SJSA1 (cell line): ENCODE measurements at regions not wholly inside any gene's neighbourhood (a gene's known extent, or its start where the extent isn't known, plus 50 kb on each side); places are given as distances from the start of the nearest gene placed in this dataset.
"Not testable (repeated sequence)": the region's sequence is repeated elsewhere in the genome, so short reads cannot be mapped to it uniquely, and the experiment has no call there.

ENCODE experiments used
- DNase-seq, 2 experiments: peaks; one replicate each; pipeline ENCODE4 v3.0.0-alpha.2; 2015 to 2020; ENCODE audit warnings: low spot score in 2 of 2, low read depth in 1 of 2
- H3K27ac ChIP-seq: fragments of 250-450 bp; sonication (Bioruptor Pico); 2 replicates; pipeline ENCODE4 v1.5.1; 2020; ENCODE audit warnings: mild to moderate bottlenecking, moderate library complexity
- H3K27me3 ChIP-seq: fragments of 250-450 bp; sonication (Bioruptor Pico); replicated peaks from 2 replicates; pipeline ENCODE4 v1.5.1; 2020; ENCODE audit warnings: mild to moderate bottlenecking, moderate library complexity
- H3K36me3 ChIP-seq: fragments of 250-450 bp; sonication (Bioruptor Pico); 2 replicates; pipeline ENCODE4 v1.5.1; 2020; ENCODE audit warnings: mild to moderate bottlenecking
- H3K4me1 ChIP-seq: fragments of 250-450 bp; sonication (Bioruptor Pico); replicated peaks from 2 replicates; pipeline ENCODE4 v1.6.1; 2021; ENCODE audit warnings: mild to moderate bottlenecking
- H3K4me3 ChIP-seq: fragments of 250-450 bp; sonication (Bioruptor Pico); 2 replicates; pipeline ENCODE4 v1.5.1; 2020; ENCODE audit warnings: mild to moderate bottlenecking
- H3K9me3 ChIP-seq: fragments of 250-450 bp; sonication (Bioruptor Pico); replicated peaks from 2 replicates; pipeline ENCODE4 v1.5.1; 2020; ENCODE audit warnings: mild to moderate bottlenecking

- not testable (repeated sequence) for H3K36me3 ChIP-seq, H3K27ac ChIP-seq, H3K4me3 ChIP-seq, H3K27me3 ChIP-seq, H3K4me1 ChIP-seq, H3K9me3 ChIP-seq, DNase-seq
Observed at GRCh38 chr14:22200131-22200530, 388.9 kb downstream of the DAD1 start.

- H3K36me3 ChIP-seq = no peaks in the 10 kb centered on the region
- no peak overlapping the region for H3K4me3 ChIP-seq
- DNase-seq = no peak
- peaks cover 13% of the 10 kb centered on the region for H3K4me1 ChIP-seq
- no peaks in the 10 kb centered on the region for H3K27me3 ChIP-seq
- H3K9me3 ChIP-seq = no peaks in the 10 kb centered on the region
- H3K27ac ChIP-seq = no peak overlapping the region
Observed at GRCh38 chr14:22194664-22195063, 394.4 kb downstream of the DAD1 start.

GRCh38 chr14:22190411-22191191 is 398.4 kb downstream of the DAD1 start:
- no peaks in the 10 kb centered on the region for H3K36me3 ChIP-seq
- peak in 1 of 2 experiments; percentile 39 for DNase-seq
- peaks cover 13% of the 10 kb centered on the region for H3K4me1 ChIP-seq
- no peak overlapping the region for H3K27ac ChIP-seq
- no peak overlapping the region for H3K4me3 ChIP-seq
- H3K27me3 ChIP-seq = no peaks in the 10 kb centered on the region
- H3K9me3 ChIP-seq = no peaks in the 10 kb centered on the region

- no peak overlapping the region for H3K27ac ChIP-seq
- no peaks in the 10 kb centered on the region for H3K9me3 ChIP-seq
- no peak for DNase-seq
- no peak overlapping the region for H3K4me3 ChIP-seq
- H3K36me3 ChIP-seq = no peaks in the 10 kb centered on the region
- no peaks in the 10 kb centered on the region for H3K27me3 ChIP-seq
- peaks cover 18% of the 10 kb centered on the region for H3K4me1 ChIP-seq
Observed at GRCh38 chr14:22189881-22190280, 399.1 kb downstream of the DAD1 start.

GRCh38 chr14:22188318-22188717 is 400.7 kb downstream of the DAD1 start:
- DNase-seq = no peak
- H3K4me1 ChIP-seq = peaks cover 25% of the 10 kb centered on the region

GRCh38 chr14:22185789-22186188 is 403.2 kb downstream of the DAD1 start:
- Histone ChIP-seq H3K4me1 (peaks cover 20% of the 10 kb centered on the region), H3K4me3 (no peak overlapping the region), H3K36me3 (no peaks in the 10 kb centered on the region), H3K27me3 (no peaks in the 10 kb centered on the region), H3K27ac (no peak overlapping the region), H3K9me3 (no peaks in the 10 kb centered on the region)
- no peak for DNase-seq

More at GRCh38 chr14:22188318-22188717, 400.7 kb downstream of the DAD1 start:
- no peak overlapping the region for H3K4me3 ChIP-seq
- H3K9me3 ChIP-seq = no peaks in the 10 kb centered on the region
- no peaks in the 10 kb centered on the region for H3K36me3 ChIP-seq
- H3K27ac ChIP-seq = no peak overlapping the region
- no peaks in the 10 kb centered on the region for H3K27me3 ChIP-seq

- Histone ChIP-seq H3K9me3 (no peaks in the 10 kb centered on the region), H3K27me3 (no peaks in the 10 kb centered on the region), H3K27ac (peak overlapping the region; percentile 14; the same call in 1 of the 2 replicates), H3K4me1 (peaks cover 17% of the 10 kb centered on the region), H3K4me3 (no peak overlapping the region), H3K36me3 (no peaks in the 10 kb centered on the region)
- no peak for DNase-seq
Observed at GRCh38 chr14:22185191-22185590, 403.8 kb downstream of the DAD1 start.

GRCh38 chr14:22184830-22185168 is 404.2 kb downstream of the DAD1 start:
- peaks cover 13% of the 10 kb centered on the region for H3K4me1 ChIP-seq
- H3K27ac ChIP-seq = peak overlapping the region; percentile 14; the same call in 1 of the 2 replicates
- H3K9me3 ChIP-seq = no peaks in the 10 kb centered on the region
- H3K4me3 ChIP-seq = no peak overlapping the region
- no peaks in the 10 kb centered on the region for H3K27me3 ChIP-seq
- H3K36me3 ChIP-seq = no peaks in the 10 kb centered on the region
- no peak for DNase-seq

GRCh38 chr14:22184157-22184829 is 404.7 kb downstream of the DAD1 start:
- no peak overlapping the region for H3K4me3 ChIP-seq
- no peaks in the 10 kb centered on the region for H3K36me3 ChIP-seq
- H3K9me3 ChIP-seq = no peaks in the 10 kb centered on the region
- H3K27ac ChIP-seq = 0 out of 2 replicates have a peak overlapping the region, but pooled peaks have one; percentile 14
- no peaks in the 10 kb centered on the region for H3K27me3 ChIP-seq
- peak in 1 of 2 experiments; percentile 19 for DNase-seq
- H3K4me1 ChIP-seq = peaks cover 12% of the 10 kb centered on the region

GRCh38 chr14:22180045-22180444 is 409.0 kb downstream of the DAD1 start:
- Histone ChIP-seq H3K4me3 (no peak overlapping the region), H3K4me1 (peaks cover 8% of the 10 kb centered on the region), H3K27me3 (no peaks in the 10 kb centered on the region), H3K27ac (no peak overlapping the region), H3K9me3 (no peaks in the 10 kb centered on the region), H3K36me3 (no peaks in the 10 kb centered on the region)
- no peak for DNase-seq

- DNase-seq = no peak
- Histone ChIP-seq H3K4me3 (no peak overlapping the region), H3K27ac (no peak overlapping the region), H3K36me3 (no peaks in the 10 kb centered on the region), H3K27me3 (no peaks in the 10 kb centered on the region), H3K9me3 (no peaks in the 10 kb centered on the region), H3K4me1 (peaks cover 3% of the 10 kb centered on the region; the same call in 1 of the 2 replicates)
Observed at GRCh38 chr14:22179190-22179589, 409.8 kb downstream of the DAD1 start.

- H3K4me3 ChIP-seq = no peak overlapping the region
- no peaks in the 10 kb centered on the region for H3K9me3 ChIP-seq
- H3K36me3 ChIP-seq = no peaks in the 10 kb centered on the region
- no peaks in the 10 kb centered on the region for H3K27me3 ChIP-seq
- H3K4me1 ChIP-seq = no peaks in the 10 kb centered on the region
- no peak overlapping the region for H3K27ac ChIP-seq
- no peak for DNase-seq
Observed at GRCh38 chr14:22178333-22178839, 410.6 kb downstream of the DAD1 start.

- Histone ChIP-seq H3K4me3 (no peak overlapping the region), H3K27ac (no peak overlapping the region), H3K9me3 (no peaks in the 10 kb centered on the region), H3K4me1 (no peaks in the 10 kb centered on the region), H3K27me3 (no peaks in the 10 kb centered on the region), H3K36me3 (no peaks in the 10 kb centered on the region)
- no peak for DNase-seq
Observed at GRCh38 chr14:22177870-22178269, 411.2 kb downstream of the DAD1 start.

GRCh38 chr14:22176957-22177356 is 412.1 kb downstream of the DAD1 start:
- H3K27ac ChIP-seq = no peak overlapping the region
- no peaks in the 10 kb centered on the region for H3K36me3 ChIP-seq
- DNase-seq = no peak
- no peaks in the 10 kb centered on the region for H3K27me3 ChIP-seq
- no peaks in the 10 kb centered on the region for H3K9me3 ChIP-seq
- no peaks in the 10 kb centered on the region for H3K4me1 ChIP-seq
- no peak overlapping the region for H3K4me3 ChIP-seq
